Activated CD4-positive, alpha-beta T cell treated with anti-CD3 and anti-CD28 coated beads, Interleukin-2, amount 10 ng/mL, durations not matched to agents 7 days and 5 days (primary cell): ENCODE measurements at regions not wholly inside any gene's neighbourhood (a gene's known extent, or its start where the extent isn't known, plus 50 kb on each side); places are given as distances from the start of the nearest gene placed in this dataset.

Experiments
- CTCF ChIA-PET: fragments of 350-600 bp; sonication (Branson Sonifier 250); formaldehyde crosslinking; loops from one replicate; lab custom pipeline; 2021; ENCODE audit warnings: antibody characterized with exemption; lab: Charles Lee
- POLR2A ChIA-PET: fragments of 350-600 bp; sonication (Branson Sonifier 250); formaldehyde crosslinking; loops from one replicate; lab custom pipeline; 2021; ENCODE audit warnings: antibody characterized with exemption; lab: Charles Lee
- DNase-seq: peaks from one replicate; pipeline ENCODE4 v3.0.0-alpha.2; 2020
- H3K27ac Mint-ChIP-seq: one replicate; pipeline ENCODE4 v1.8.0; 2021; ENCODE audit warnings: mild to moderate bottlenecking, moderate library complexity, mixed read lengths
- H3K27me3 Mint-ChIP-seq: one replicate; pipeline ENCODE4 v1.8.0; 2021; ENCODE audit warnings: mixed read lengths
- H3K36me3 Mint-ChIP-seq: one replicate; pipeline ENCODE4 v1.8.0; 2021; ENCODE audit warnings: low read depth, mixed read lengths
- H3K4me1 Mint-ChIP-seq: one replicate; pipeline ENCODE4 v1.8.0; 2021; ENCODE audit warnings: mixed read lengths
- H3K4me3 Mint-ChIP-seq: one replicate; pipeline ENCODE4 v1.8.0; 2021; ENCODE audit warnings: mild to moderate bottlenecking, moderate library complexity, mixed read lengths
- H3K9me3 Mint-ChIP-seq: one replicate; pipeline ENCODE4 v1.8.0; 2021; ENCODE audit warnings: mixed read lengths

- ChIA-PET CTCF (no interaction called here), POLR2A (no interaction called here)
- H3K9me3 Mint-ChIP-seq: no peaks in the 10 kb centered on the region
- H3K27me3 Mint-ChIP-seq: peaks cover 2% of the 10 kb centered on the region
- H3K4me1 Mint-ChIP-seq: no peaks in the 10 kb centered on the region
- DNase-seq: no peak
- no peak overlapping the region for H3K27ac Mint-ChIP-seq
- no peak overlapping the region for H3K4me3 Mint-ChIP-seq
- no peaks in the 10 kb centered on the region for H3K36me3 Mint-ChIP-seq
Observed at GRCh38 chr1:208405014-208405413, 160.8 kb upstream of the PLXNA2 start.

DNA sequence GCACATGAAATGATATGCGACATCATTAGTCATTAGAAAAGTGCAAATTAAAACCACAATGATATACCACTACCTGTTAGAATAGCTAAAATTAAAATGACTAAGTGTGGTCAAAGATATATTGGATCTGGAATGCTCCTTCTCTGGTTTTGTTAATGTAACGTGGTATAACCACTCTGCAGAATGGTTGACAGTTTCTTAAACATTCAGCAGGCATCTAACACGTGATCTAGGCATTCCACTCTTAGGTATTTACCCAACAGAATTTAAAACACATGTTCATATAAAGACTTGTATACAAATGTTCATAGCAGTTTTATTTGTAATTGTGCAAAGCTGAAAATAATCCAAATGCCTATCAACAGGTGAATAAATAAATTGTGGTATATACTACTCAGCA is 165.0 kb upstream of the PLXNA2 start:
- H3K36me3 Mint-ChIP-seq: no peaks in the 10 kb centered on the region
- CTCF ChIA-PET: no interaction called here
- POLR2A ChIA-PET: no interaction called here
- DNase-seq: no peak
- H3K9me3 Mint-ChIP-seq: no peaks in the 10 kb centered on the region
- H3K4me1 Mint-ChIP-seq: no peaks in the 10 kb centered on the region
- H3K27ac Mint-ChIP-seq: no peak overlapping the region
- peaks cover 2% of the 10 kb centered on the region for H3K27me3 Mint-ChIP-seq
- no peak overlapping the region for H3K4me3 Mint-ChIP-seq

DNA sequence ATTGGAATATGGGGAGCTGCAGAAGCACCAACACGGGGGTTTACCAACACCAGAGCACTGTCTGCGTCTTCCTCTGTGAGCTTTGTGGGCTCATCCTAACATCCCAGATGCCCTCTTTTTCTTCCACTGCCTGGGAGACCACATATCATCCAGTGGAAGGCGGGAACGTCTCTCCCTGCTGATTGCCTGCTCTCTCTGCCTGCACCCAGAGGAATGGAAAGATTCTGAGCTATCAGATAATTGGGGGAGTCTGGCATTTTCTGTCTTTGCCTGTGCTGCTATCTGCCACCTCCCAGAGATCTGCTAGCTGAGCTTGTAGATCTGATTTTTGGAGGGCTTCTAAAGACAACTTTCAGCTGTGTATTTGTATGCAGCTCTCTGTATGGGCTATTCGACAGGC is 166.2 kb upstream of the PLXNA2 start:
- no peak overlapping the region for H3K27ac Mint-ChIP-seq
- peaks cover 2% of the 10 kb centered on the region for H3K27me3 Mint-ChIP-seq
- H3K36me3 Mint-ChIP-seq: no peaks in the 10 kb centered on the region
- no peak for DNase-seq
- no peaks in the 10 kb centered on the region for H3K4me1 Mint-ChIP-seq
- CTCF ChIA-PET: no interaction called here
- H3K4me3 Mint-ChIP-seq: no peak overlapping the region
- H3K9me3 Mint-ChIP-seq: no peaks in the 10 kb centered on the region
- POLR2A ChIA-PET: no interaction called here

DNA sequence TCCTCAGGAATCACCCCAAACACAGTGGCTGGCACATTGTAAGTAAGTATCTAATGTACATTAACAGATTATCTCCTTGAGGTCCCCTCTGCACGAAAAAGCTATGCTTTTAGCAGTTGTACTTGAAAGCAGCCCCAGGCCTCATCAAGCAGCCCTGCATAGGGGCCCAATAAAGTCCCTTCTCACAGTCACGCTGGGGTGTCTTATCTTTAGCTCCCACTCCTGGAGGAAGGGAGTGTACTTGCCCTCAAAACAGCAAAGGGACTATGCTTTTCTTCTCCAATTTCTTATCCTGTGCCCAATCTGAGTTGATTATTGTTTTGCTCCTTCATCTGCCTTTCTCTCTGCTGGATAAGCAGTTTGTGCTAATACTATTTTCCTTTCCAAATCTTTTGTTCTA is 168.8 kb upstream of the PLXNA2 start:
- CTCF ChIA-PET: no interaction called here
- H3K9me3 Mint-ChIP-seq: no peaks in the 10 kb centered on the region
- no peaks in the 10 kb centered on the region for H3K27me3 Mint-ChIP-seq
- H3K27ac Mint-ChIP-seq: no peak overlapping the region
- DNase-seq: no peak
- no peaks in the 10 kb centered on the region for H3K4me1 Mint-ChIP-seq
- H3K4me3 Mint-ChIP-seq: no peak overlapping the region
- no peaks in the 10 kb centered on the region for H3K36me3 Mint-ChIP-seq
- POLR2A ChIA-PET: no interaction called here

DNA sequence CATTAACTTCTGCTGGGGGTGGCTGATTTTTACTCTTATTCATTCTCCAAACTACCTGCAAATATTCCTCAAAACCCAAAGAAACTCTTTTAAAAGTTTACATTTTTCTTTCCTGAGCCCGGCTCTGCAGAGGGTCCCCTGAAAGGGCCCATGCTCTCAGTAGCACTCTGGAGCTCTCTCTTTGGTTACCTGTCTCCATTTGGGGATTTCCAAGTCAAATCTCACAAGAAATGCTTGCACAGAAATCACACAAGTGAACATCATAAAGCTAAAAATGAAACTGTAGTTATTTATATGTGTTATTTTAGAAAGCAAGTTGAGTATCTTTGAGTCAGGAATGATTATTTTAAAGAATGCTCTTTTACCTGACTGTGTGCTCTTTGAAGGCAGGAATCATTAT is 174.5 kb upstream of the PLXNA2 start:
- no peak for DNase-seq
- ChIA-PET POLR2A (no interaction called here), CTCF (no interaction called here)
- Mint-ChIP-seq H3K9me3 (no peaks in the 10 kb centered on the region), H3K27ac (no peak overlapping the region), H3K4me1 (no peaks in the 10 kb centered on the region), H3K4me3 (no peak overlapping the region), H3K36me3 (no peaks in the 10 kb centered on the region), H3K27me3 (no peaks in the 10 kb centered on the region)

DNA sequence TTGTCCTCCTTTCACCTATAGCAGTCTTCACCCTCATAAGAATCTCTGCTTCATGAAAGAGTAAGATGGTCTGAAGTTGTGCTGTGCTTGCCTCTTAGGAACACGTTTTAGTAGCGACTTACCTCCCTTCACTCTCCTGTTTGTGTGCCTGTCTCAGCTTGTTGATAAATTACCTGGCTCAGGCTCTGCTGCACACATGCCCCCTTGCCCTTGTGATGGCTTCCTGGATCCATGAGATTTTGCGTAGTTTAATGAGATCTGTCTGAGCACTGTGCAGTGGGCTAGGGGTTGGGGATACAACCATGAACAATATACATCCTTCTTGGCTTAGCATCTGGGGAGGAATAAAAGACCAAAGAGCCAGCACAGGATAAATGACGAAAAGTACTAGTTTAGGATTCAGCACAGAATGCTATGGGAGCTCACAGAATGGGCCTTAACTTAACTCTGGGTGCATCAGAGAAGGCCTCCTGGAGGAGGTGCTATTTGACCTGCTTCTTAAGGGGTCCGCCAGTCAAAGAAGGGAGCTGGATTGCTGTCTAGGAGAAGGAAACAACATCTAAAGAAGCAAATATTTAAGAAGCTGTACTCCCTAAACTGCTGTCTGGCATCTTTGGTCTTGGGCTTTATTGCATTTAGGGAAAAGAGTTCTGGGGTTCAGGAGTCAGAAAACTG is 175.7 kb upstream of the PLXNA2 start:
- Mint-ChIP-seq H3K9me3 (no peaks in the 10 kb centered on the region), H3K4me3 (no peak overlapping the region), H3K4me1 (no peaks in the 10 kb centered on the region), H3K27ac (no peak overlapping the region), H3K27me3 (no peaks in the 10 kb centered on the region), H3K36me3 (no peaks in the 10 kb centered on the region)
- POLR2A ChIA-PET: no interaction called here
- CTCF ChIA-PET: no interaction called here
- DNase-seq: no peak

DNA sequence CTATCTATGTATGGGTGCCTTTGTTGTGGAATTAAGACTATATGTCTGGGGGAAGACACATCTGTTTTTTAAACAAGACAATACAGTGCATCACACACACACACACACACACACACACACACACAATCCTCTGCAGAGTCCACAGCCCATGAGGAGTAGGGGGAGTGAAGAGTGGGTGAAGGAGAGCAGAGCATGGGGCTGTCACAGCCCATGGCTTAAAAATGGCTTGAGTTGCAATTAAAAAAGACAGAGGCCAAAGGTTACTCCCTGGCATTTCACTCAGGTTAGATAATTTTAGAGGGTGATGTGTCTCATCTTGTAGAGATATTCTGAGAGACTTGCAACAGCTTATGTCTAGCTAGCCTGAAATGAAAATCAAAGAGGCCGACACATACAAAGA is 176.5 kb upstream of the PLXNA2 start:
- ChIA-PET POLR2A (no interaction called here), CTCF (no interaction called here)
- no peak for DNase-seq
- H3K27me3 Mint-ChIP-seq: no peaks in the 10 kb centered on the region
- no peak overlapping the region for H3K27ac Mint-ChIP-seq
- H3K9me3 Mint-ChIP-seq: no peaks in the 10 kb centered on the region
- no peak overlapping the region for H3K4me3 Mint-ChIP-seq
- H3K36me3 Mint-ChIP-seq: no peaks in the 10 kb centered on the region
- H3K4me1 Mint-ChIP-seq: no peaks in the 10 kb centered on the region

DNA sequence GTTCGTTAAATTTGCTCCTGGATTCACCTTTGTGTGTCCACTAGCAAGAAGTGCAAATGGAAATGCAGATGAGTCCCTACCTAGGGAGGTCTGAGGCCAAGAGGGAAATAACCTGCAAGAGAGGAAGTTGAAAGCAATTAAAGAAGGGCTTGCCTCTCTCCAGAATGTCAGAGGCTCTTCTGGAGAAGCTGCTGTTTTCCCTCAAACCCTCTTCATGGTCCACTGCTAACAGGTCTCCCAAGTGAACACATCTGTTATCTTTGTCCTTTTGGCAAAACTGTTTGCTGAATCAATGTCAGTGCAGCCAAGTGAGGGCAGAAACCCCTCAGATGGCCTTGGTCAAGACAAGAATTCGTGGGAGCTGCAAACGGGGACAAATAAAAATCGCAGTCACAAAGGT is 177.3 kb upstream of the PLXNA2 start:
- Mint-ChIP-seq H3K4me3 (no peak overlapping the region), H3K9me3 (no peaks in the 10 kb centered on the region), H3K27me3 (no peaks in the 10 kb centered on the region), H3K36me3 (no peaks in the 10 kb centered on the region), H3K27ac (no peak overlapping the region), H3K4me1 (no peaks in the 10 kb centered on the region)
- ChIA-PET POLR2A (no interaction called here), CTCF (no interaction called here)
- no peak for DNase-seq

DNA sequence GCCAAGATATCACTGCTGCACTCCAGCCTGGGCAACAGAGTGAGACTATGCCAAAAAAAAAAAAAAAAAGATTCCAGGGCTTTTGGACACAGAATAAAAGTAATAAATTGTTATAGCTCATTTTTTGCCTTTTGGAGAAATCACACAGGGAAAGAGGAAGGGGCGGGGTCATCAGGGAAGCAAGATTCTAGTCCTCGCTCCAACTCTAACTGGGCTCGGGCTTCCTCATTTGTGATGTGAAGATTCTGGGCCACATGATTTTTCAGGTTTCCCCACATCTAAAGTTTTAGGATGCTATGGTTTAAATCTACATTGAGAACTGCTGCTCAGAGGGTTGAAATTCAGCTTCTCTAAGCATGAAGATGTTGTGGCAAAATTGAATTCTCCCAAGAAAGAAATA is 179.3 kb upstream of the PLXNA2 start:
- CTCF ChIA-PET: interaction anchor here (0.7 kb wide), 1 partner anchor 27 kb away, joined by 3 read pairs; no protein-coding TSS in a partner anchor
- no peak overlapping the region for H3K27ac Mint-ChIP-seq
- H3K4me3 Mint-ChIP-seq: no peak overlapping the region
- POLR2A ChIA-PET: no interaction called here
- H3K4me1 Mint-ChIP-seq: no peaks in the 10 kb centered on the region
- H3K9me3 Mint-ChIP-seq: no peaks in the 10 kb centered on the region
- no peak for DNase-seq
- no peaks in the 10 kb centered on the region for H3K36me3 Mint-ChIP-seq
- H3K27me3 Mint-ChIP-seq: peaks cover 2% of the 10 kb centered on the region

DNA sequence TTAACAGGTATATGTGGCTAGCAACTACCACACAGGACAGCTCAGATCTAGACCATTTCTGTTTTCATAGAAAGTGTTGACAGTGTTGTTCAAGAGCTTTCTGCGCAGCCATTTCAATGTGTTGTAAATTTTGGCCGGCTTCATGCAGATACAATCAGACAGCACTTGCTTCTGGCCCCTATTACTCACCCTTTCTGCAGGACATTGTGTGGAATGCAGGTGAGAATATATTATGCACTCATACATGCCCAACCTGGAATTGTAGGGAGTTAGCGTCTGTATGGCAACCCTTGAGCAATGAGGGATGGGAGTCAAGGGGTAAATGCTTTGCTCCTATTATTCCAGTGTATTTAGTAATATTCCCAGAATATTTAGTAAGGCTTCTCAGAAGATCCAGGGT is 180.9 kb upstream of the PLXNA2 start:
- Mint-ChIP-seq H3K4me1 (no peaks in the 10 kb centered on the region), H3K4me3 (no peak overlapping the region), H3K27ac (no peak overlapping the region), H3K9me3 (no peaks in the 10 kb centered on the region), H3K36me3 (no peaks in the 10 kb centered on the region), H3K27me3 (peaks cover 2% of the 10 kb centered on the region)
- no peak for DNase-seq
- ChIA-PET POLR2A (no interaction called here), CTCF (no interaction called here)

DNA sequence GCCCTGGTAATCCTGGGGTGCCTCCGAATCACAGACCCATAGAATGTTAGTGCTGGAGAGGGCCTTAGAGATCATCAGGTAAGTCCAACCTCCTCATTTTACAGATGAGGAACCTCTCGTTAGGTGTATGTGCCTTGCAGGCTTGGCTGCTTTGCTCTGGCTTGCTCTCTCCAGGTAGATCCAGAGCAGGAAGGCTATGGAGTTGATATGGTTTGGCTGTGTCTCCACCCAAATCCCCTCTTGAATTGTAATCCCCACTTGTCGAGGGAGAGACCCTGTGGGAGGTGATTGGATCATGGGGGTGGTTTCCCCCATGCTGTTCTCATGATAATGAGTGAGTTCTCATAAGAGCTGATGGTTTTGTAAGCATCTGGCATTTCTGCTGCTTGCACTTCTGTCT is 186.0 kb upstream of the PLXNA2 start:
- no peaks in the 10 kb centered on the region for H3K4me1 Mint-ChIP-seq
- DNase-seq: no peak
- ChIA-PET POLR2A (no interaction called here), CTCF (no interaction called here)
- H3K9me3 Mint-ChIP-seq: no peaks in the 10 kb centered on the region
- H3K27me3 Mint-ChIP-seq: peaks cover 5% of the 10 kb centered on the region
- H3K4me3 Mint-ChIP-seq: no peak overlapping the region
- H3K27ac Mint-ChIP-seq: no peak overlapping the region
- H3K36me3 Mint-ChIP-seq: no peaks in the 10 kb centered on the region

DNA sequence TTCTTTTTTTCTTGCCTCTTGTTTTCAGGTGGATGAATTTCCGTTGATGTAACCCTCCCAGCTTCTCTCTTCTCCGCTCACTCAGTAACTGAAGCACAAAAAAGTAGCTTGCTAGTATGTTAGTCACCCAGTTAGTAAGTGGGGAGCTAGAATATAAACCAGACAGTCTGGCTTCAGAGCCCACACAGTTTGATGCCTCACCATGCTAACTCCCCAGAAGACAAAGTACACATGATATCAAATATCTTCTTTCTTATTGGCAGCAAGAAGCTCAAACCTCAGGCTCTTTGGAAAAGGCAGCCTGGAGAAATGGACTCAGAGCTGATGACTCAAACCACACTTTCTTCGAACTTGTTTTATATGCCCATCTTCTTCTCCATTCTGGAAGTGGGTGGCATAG is 187.5 kb upstream of the PLXNA2 start:
- Mint-ChIP-seq H3K9me3 (no peaks in the 10 kb centered on the region), H3K4me3 (no peak overlapping the region), H3K27me3 (peaks cover 5% of the 10 kb centered on the region), H3K27ac (no peak overlapping the region), H3K36me3 (no peaks in the 10 kb centered on the region), H3K4me1 (no peaks in the 10 kb centered on the region)
- ChIA-PET POLR2A (no interaction called here), CTCF (no interaction called here)
- no peak for DNase-seq

DNA sequence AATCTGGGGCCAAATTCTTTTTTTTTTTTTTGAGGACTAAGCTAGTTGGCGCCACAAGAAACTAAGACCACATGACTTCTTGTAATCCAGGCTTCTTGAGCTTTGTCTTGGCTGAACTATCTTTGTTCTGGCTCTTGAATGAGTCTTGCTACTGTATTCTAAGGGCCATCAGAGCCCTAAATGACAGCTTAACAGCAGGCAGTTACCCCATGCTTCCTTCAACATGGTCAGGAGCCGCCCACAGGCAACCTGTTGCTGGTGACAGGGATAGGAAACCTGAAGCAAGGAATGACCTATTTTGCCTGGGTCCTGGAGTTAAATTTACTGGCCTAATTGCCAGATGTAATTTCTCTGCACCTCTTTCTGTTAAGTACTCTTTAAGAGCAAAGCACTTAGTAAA is 188.2 kb upstream of the PLXNA2 start:
- Mint-ChIP-seq H3K27ac (no peak overlapping the region), H3K4me1 (no peaks in the 10 kb centered on the region), H3K9me3 (no peaks in the 10 kb centered on the region), H3K4me3 (no peak overlapping the region), H3K27me3 (peaks cover 5% of the 10 kb centered on the region), H3K36me3 (no peaks in the 10 kb centered on the region)
- no peak for DNase-seq
- ChIA-PET CTCF (no interaction called here), POLR2A (no interaction called here)

- no peaks in the 10 kb centered on the region for H3K9me3 Mint-ChIP-seq
- POLR2A ChIA-PET: no interaction called here
- DNase-seq: no peak
- H3K27me3 Mint-ChIP-seq: peaks cover 2% of the 10 kb centered on the region
- H3K4me1 Mint-ChIP-seq: no peaks in the 10 kb centered on the region
- no peak overlapping the region for H3K4me3 Mint-ChIP-seq
- no peak overlapping the region for H3K27ac Mint-ChIP-seq
- CTCF ChIA-PET: no interaction called here
- H3K36me3 Mint-ChIP-seq: no peaks in the 10 kb centered on the region
Observed at GRCh38 chr1:208433086-208433485, 188.9 kb upstream of the PLXNA2 start.
